HEK293 (cell line): ENCODE measurements at regions not wholly inside any gene's neighbourhood (a gene's known extent, or its start where the extent isn't known, plus 50 kb on each side); places are given as distances from the start of the nearest gene placed in this dataset.

Source experiments
- CTCF ChIA-PET: fragments of 350-600 bp; formaldehyde crosslinking; extraction: SDS; loops from one replicate; lab custom pipeline; 2021; ENCODE audit warnings: antibody characterized with exemption; lab: Yijun Ruan, JAX
- POLR2A ChIA-PET: fragments of 300-600 bp; formaldehyde crosslinking; extraction: SDS; loops from one replicate; lab custom pipeline; 2020; ENCODE audit warnings: antibody characterized with exemption, inconsistent platforms; lab: Yijun Ruan, JAX
- H3K27ac ChIP-seq: fragments of 200-500 bp; sonication (Bioruptor generic); 2 replicates; pipeline ENCODE4 v1.5.1; 2014; ENCODE audit warnings: low read depth, low read length, control low read depth, inconsistent platforms; ENCODE audit errors: extremely low read depth
- H3K36me3 ChIP-seq, 2 experiments: fragments of 200-500 bp in 1 of 2; sonication (Bioruptor generic) in 1 of 2; 1 replicate in 1 of 2; 2 replicates in 1 of 2; pipeline ENCODE4 v1.5.1; 2014 to 2017; ENCODE audit warnings: inconsistent platforms in 2 of 2, low read length in 2 of 2; ENCODE audit not compliant: control insufficient read depth in 2 of 2, insufficient read depth in 1 of 2
- H3K4me1 ChIP-seq: fragments of 200-500 bp; sonication (Bioruptor generic); 2 replicates; pipeline ENCODE4 v1.5.1; 2014; ENCODE audit warnings: mild to moderate bottlenecking, low read length, inconsistent platforms; ENCODE audit not compliant: control insufficient read depth, insufficient read depth
- H3K4me3 ChIP-seq: 2 replicates; pipeline ENCODE4 v1.5.1; 2011; ENCODE audit warnings: low read depth, mild to moderate bottlenecking, control low read depth, low read length, moderate library complexity
- H3K9me3 ChIP-seq: fragments of 200-500 bp; sonication (Bioruptor generic); 2 replicates; pipeline ENCODE4 v1.5.1; 2014; ENCODE audit warnings: low read depth, low read length, inconsistent platforms; ENCODE audit not compliant: control insufficient read depth, insufficient read depth
- GFI1B ChIP-seq: fragments of 450-650 bp; formaldehyde crosslinking; IDR thresholded peaks from 2 replicates; pipeline ENCODE4 v1.5.1; 2016; ENCODE audit warnings: missing biosample characterization, missing genetic modification characterization
- GLIS1 ChIP-seq: fragments of 450-650 bp; formaldehyde crosslinking; IDR thresholded peaks from 2 replicates; pipeline ENCODE4 v1.5.1; 2016; ENCODE audit warnings: missing biosample characterization, missing genetic modification characterization
- HOXD13 ChIP-seq: sonication (generic); formaldehyde crosslinking; IDR thresholded peaks from 2 replicates; pipeline ENCODE4 v1.8.0; 2022; ENCODE audit warnings: missing genetic modification reagents, borderline replicate concordance
- KLF1 ChIP-seq: fragments of 450-650 bp; formaldehyde crosslinking; IDR thresholded peaks from 2 replicates; pipeline ENCODE4 v1.5.1; 2016; ENCODE audit warnings: missing biosample characterization, missing genetic modification characterization
- TCF7L2 ChIP-seq: IDR thresholded peaks from 2 replicates; pipeline ENCODE4 v1.6.1; 2011; ENCODE audit warnings: low read depth, mild to moderate bottlenecking, inconsistent platforms, low read length, moderate library complexity, borderline replicate concordance
- ZFP3 ChIP-seq: fragments of 450-650 bp; formaldehyde crosslinking; IDR thresholded peaks from 2 replicates; pipeline ENCODE4 v1.5.1; 2016; ENCODE audit warnings: low read depth, missing biosample characterization, missing genetic modification characterization
- ZNF274 ChIP-seq, 2 experiments: fragments of 200-500 bp in 1 of 2; fragments of 450-650 bp in 1 of 2; sonication (Bioruptor generic) in 1 of 2; formaldehyde crosslinking in 1 of 2; IDR thresholded peaks; 2 replicates each; pipeline versions ENCODE4 v1.5.1 to v1.6.1; 2014 to 2016; ENCODE audit warnings: borderline replicate concordance in 1 of 2, inconsistent platforms in 1 of 2, low read length in 1 of 2, missing biosample characterization in 1 of 2, missing genetic modification characterization in 1 of 2
- ZNF560 ChIP-seq: fragments of 450-650 bp; formaldehyde crosslinking; IDR thresholded peaks from 2 replicates; pipeline ENCODE4 v1.5.1; 2017; ENCODE audit warnings: missing biosample characterization, missing genetic modification characterization, borderline replicate concordance
- ZNF654 ChIP-seq: fragments of 450-650 bp; formaldehyde crosslinking; IDR thresholded peaks from 2 replicates; pipeline ENCODE4 v1.5.1; 2016; ENCODE audit warnings: low read depth, missing biosample characterization, missing genetic modification characterization
- ZNF660 ChIP-seq: fragments of 450-650 bp; IDR thresholded peaks from 2 replicates; pipeline ENCODE4 v1.5.1; 2018; ENCODE audit warnings: missing biosample characterization, mild to moderate bottlenecking, missing genetic modification characterization
- ZSCAN23 ChIP-seq: fragments of 450-650 bp; formaldehyde crosslinking; IDR thresholded peaks from 2 replicates; pipeline ENCODE4 v1.5.1; 2016; ENCODE audit warnings: missing biosample characterization, missing genetic modification characterization
- TF ChIP-seq, protein P1 (sequence below): IDR thresholded peaks from 2 replicates; pipeline ENCODE4 v1.6.1; 2011; ENCODE audit warnings: mild to moderate bottlenecking, low read depth, low read length, borderline replicate concordance
- TF ChIP-seq, protein P2 (sequence below): fragments of 450-650 bp; formaldehyde crosslinking; IDR thresholded peaks from 2 replicates; pipeline ENCODE4 v1.5.1; 2016; ENCODE audit warnings: missing biosample characterization, missing genetic modification characterization, borderline replicate concordance
- TF ChIP-seq, protein P3 (sequence below): fragments of 450-650 bp; formaldehyde crosslinking; IDR thresholded peaks from 2 replicates; pipeline ENCODE4 v1.5.1; 2017; ENCODE audit warnings: missing biosample characterization, missing genetic modification characterization
- TF ChIP-seq, protein P4 (sequence below): fragments of 450-650 bp; formaldehyde crosslinking; IDR thresholded peaks from 2 replicates; pipeline ENCODE4 v1.5.1; 2016; ENCODE audit warnings: missing biosample characterization, missing genetic modification characterization
- TF ChIP-seq, protein P5 (sequence below): fragments of 450-650 bp; formaldehyde crosslinking; IDR thresholded peaks from 2 replicates; pipeline ENCODE4 v1.5.0; 2017; ENCODE audit warnings: missing biosample characterization, missing genetic modification characterization, borderline replicate concordance

DNA sequence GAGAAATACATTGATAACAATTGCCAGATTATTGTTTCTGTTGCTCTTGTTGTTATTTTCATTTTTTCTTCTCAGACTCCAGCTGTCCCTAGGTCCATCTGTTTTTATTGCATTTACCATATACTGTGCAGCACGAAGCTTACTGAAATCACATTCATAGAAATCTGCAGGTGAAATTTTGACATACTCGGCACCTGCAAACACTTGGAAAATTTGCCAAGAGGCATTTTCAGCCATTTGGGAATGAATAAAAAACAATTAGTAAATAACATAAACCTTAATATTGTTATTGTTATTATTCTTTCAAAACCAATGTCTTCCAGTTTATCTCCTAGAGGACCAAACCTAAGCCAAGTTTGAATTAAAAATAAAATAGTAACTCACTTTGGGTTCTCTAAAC, 2357.2 kb downstream of the LRRC4C start:
- no peaks in the 10 kb centered on the region for H3K4me1 ChIP-seq
- POLR2A ChIA-PET, result no interaction called here
- TF ChIP-seq GFI1B (tag by site-specific recombination) (no peak), GLIS1 (tag by site-specific recombination) (no peak), TCF7L2 (no peak), ZNF654 (no peak), ZNF660 (tag by site-specific recombination) (no peak), ZNF274 (IDR thresholded peaks at IDR 0.05; ENCODE audit: low read length) (no peak), ZNF274 (tag by site-specific recombination; IDR thresholded peaks at IDR 0.05; ENCODE audit: borderline replicate concordance) (no peak), HOXD13 (CRISPR knock-in tag) (no peak), ZFP3 (no peak)
- TF ChIP-seq, protein P1, sequence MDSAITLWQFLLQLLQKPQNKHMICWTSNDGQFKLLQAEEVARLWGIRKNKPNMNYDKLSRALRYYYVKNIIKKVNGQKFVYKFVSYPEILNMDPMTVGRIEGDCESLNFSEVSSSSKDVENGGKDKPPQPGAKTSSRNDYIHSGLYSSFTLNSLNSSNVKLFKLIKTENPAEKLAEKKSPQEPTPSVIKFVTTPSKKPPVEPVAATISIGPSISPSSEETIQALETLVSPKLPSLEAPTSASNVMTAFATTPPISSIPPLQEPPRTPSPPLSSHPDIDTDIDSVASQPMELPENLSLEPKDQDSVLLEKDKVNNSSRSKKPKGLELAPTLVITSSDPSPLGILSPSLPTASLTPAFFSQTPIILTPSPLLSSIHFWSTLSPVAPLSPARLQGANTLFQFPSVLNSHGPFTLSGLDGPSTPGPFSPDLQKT, result no peak
- TF ChIP-seq, protein P2, sequence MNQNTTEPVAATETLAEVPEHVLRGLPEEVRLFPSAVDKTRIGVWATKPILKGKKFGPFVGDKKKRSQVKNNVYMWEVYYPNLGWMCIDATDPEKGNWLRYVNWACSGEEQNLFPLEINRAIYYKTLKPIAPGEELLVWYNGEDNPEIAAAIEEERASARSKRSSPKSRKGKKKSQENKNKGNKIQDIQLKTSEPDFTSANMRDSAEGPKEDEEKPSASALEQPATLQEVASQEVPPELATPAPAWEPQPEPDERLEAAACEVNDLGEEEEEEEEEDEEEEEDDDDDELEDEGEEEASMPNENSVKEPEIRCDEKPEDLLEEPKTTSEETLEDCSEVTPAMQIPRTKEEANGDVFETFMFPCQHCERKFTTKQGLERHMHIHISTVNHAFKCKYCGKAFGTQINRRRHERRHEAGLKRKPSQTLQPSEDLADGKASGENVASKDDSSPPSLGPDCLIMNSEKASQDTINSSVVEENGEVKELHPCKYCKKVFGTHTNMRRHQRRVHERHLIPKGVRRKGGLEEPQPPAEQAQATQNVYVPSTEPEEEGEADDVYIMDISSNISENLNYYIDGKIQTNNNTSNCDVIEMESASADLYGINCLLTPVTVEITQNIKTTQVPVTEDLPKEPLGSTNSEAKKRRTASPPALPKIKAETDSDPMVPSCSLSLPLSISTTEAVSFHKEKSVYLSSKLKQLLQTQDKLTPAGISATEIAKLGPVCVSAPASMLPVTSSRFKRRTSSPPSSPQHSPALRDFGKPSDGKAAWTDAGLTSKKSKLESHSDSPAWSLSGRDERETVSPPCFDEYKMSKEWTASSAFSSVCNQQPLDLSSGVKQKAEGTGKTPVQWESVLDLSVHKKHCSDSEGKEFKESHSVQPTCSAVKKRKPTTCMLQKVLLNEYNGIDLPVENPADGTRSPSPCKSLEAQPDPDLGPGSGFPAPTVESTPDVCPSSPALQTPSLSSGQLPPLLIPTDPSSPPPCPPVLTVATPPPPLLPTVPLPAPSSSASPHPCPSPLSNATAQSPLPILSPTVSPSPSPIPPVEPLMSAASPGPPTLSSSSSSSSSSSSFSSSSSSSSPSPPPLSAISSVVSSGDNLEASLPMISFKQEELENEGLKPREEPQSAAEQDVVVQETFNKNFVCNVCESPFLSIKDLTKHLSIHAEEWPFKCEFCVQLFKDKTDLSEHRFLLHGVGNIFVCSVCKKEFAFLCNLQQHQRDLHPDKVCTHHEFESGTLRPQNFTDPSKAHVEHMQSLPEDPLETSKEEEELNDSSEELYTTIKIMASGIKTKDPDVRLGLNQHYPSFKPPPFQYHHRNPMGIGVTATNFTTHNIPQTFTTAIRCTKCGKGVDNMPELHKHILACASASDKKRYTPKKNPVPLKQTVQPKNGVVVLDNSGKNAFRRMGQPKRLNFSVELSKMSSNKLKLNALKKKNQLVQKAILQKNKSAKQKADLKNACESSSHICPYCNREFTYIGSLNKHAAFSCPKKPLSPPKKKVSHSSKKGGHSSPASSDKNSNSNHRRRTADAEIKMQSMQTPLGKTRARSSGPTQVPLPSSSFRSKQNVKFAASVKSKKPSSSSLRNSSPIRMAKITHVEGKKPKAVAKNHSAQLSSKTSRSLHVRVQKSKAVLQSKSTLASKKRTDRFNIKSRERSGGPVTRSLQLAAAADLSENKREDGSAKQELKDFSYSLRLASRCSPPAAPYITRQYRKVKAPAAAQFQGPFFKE (tag by site-specific recombination), result no peak
- TF ChIP-seq, protein P3, sequence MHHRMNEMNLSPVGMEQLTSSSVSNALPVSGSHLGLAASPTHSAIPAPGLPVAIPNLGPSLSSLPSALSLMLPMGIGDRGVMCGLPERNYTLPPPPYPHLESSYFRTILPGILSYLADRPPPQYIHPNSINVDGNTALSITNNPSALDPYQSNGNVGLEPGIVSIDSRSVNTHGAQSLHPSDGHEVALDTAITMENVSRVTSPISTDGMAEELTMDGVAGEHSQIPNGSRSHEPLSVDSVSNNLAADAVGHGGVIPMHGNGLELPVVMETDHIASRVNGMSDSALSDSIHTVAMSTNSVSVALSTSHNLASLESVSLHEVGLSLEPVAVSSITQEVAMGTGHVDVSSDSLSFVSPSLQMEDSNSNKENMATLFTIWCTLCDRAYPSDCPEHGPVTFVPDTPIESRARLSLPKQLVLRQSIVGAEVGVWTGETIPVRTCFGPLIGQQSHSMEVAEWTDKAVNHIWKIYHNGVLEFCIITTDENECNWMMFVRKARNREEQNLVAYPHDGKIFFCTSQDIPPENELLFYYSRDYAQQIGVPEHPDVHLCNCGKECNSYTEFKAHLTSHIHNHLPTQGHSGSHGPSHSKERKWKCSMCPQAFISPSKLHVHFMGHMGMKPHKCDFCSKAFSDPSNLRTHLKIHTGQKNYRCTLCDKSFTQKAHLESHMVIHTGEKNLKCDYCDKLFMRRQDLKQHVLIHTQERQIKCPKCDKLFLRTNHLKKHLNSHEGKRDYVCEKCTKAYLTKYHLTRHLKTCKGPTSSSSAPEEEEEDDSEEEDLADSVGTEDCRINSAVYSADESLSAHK, result no peak
- TF ChIP-seq, protein P4, sequence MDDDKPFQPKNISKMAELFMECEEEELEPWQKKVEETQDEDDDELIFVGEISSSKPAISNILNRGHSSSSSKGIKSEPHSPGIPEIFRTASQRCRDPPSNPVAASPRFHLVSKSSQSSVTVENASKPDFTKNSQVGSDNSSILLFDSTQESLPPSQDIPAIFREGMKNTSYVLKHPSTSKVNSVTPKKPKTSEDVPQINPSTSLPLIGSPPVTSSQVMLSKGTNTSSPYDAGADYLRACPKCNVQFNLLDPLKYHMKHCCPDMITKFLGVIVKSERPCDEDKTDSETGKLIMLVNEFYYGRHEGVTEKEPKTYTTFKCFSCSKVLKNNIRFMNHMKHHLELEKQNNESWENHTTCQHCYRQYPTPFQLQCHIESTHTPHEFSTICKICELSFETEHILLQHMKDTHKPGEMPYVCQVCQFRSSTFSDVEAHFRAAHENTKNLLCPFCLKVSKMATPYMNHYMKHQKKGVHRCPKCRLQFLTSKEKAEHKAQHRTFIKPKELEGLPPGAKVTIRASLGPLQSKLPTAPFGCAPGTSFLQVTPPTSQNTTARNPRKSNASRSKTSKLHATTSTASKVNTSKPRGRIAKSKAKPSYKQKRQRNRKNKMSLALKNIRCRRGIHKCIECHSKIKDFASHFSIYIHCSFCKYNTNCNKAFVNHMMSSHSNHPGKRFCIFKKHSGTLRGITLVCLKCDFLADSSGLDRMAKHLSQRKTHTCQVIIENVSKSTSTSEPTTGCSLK (tag by site-specific recombination), result no peak

DNA sequence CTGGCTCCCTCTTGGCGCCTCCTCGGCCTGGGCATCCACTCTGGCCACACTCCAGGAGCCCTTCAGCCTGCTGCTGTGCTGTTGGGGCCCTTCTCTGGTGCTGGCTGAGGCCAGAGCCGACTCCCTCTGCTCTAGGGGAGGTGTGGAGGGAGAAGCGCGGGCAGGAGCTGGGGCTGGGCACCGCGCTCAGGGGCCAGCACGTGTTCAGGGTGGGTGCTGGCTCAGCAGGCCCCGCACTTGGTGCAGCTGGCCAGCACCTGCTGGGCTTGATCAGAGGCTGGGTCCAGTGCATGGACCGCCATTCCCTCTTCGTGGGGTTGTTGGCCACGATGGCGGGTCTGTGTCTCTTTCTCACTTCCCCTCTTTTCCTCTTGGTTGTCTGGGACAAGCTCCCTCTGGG, 2381.0 kb downstream of the LRRC4C start:
- POLR2A ChIA-PET, result no interaction called here
- no peaks in the 10 kb centered on the region for H3K9me3 ChIP-seq
- TF ChIP-seq, protein P5, sequence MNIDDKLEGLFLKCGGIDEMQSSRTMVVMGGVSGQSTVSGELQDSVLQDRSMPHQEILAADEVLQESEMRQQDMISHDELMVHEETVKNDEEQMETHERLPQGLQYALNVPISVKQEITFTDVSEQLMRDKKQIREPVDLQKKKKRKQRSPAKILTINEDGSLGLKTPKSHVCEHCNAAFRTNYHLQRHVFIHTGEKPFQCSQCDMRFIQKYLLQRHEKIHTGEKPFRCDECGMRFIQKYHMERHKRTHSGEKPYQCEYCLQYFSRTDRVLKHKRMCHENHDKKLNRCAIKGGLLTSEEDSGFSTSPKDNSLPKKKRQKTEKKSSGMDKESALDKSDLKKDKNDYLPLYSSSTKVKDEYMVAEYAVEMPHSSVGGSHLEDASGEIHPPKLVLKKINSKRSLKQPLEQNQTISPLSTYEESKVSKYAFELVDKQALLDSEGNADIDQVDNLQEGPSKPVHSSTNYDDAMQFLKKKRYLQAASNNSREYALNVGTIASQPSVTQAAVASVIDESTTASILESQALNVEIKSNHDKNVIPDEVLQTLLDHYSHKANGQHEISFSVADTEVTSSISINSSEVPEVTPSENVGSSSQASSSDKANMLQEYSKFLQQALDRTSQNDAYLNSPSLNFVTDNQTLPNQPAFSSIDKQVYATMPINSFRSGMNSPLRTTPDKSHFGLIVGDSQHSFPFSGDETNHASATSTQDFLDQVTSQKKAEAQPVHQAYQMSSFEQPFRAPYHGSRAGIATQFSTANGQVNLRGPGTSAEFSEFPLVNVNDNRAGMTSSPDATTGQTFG (tag by site-specific recombination), result no peak
- TF ChIP-seq KLF1 (no peak), ZNF560 (tag by site-specific recombination) (no peak), ZSCAN23 (tag by site-specific recombination) (no peak)
- TF ChIP-seq, all 188 proteins: peak for 0
- H3K27ac ChIP-seq, result no peak overlapping the region
- H3K36me3 ChIP-seq, result no peaks in the 10 kb centered on the region
- H3K4me1 ChIP-seq, result no peaks in the 10 kb centered on the region
- CTCF ChIA-PET, result no interaction called here
- no peak overlapping the region for H3K4me3 ChIP-seq

More for the DNA sequence above, 2357.2 kb downstream of the LRRC4C start:
- no peak overlapping the region for H3K27ac ChIP-seq
- CTCF ChIA-PET, result no interaction called here
- H3K9me3 ChIP-seq, result no peaks in the 10 kb centered on the region
- no peaks in the 10 kb centered on the region for H3K36me3 ChIP-seq
- H3K4me3 ChIP-seq, result no peak overlapping the region
